ENCODE measurements at regions not wholly inside any gene's neighbourhood (a gene's known extent, or its start where the extent isn't known, plus 50 kb on each side); places are given as distances from the start of the nearest gene placed in this dataset.

- H4K20me1 ChIP-seq (ENCODE audit: control insufficient read depth, extremely low read depth, insufficient read depth, low read length), result no peaks in the 10 kb centered on the region
- H3K4me3 ChIP-seq (replicated peaks in 1 of 4; ENCODE audit: control extremely low read depth in 1 of 4, insufficient read depth in 1 of 4, low read depth in 3 of 4, low read length in 4 of 4), result no peak overlapping the region
- H2AFZ ChIP-seq (ENCODE audit: low read length), result no peak overlapping the region
- H3K9me3 ChIP-seq (ENCODE audit: control insufficient read depth, insufficient read depth, low read depth, low read length), result no peaks in the 10 kb centered on the region
- no peak overlapping the region for H3K9ac ChIP-seq (ENCODE audit: insufficient read depth, low read length)
- no peak overlapping the region for H3K4me2 ChIP-seq (ENCODE audit: extremely low read depth, insufficient read depth, low read length)
- no peaks in the 10 kb centered on the region for H3K36me3 ChIP-seq (ENCODE audit: control insufficient read depth, insufficient read depth, low read length)
- no peaks in the 10 kb centered on the region for H3K79me2 ChIP-seq (ENCODE audit: control insufficient read depth, insufficient read depth, low read length)
- H3K4me1 ChIP-seq (ENCODE audit: control insufficient read depth, extremely low read depth, insufficient read depth, low read length), result peaks cover 2% of the 10 kb centered on the region
- TF ChIP-seq EZH2 (IDR thresholded peaks at IDR 0.05; ENCODE audit: low read length, missing control alignments), result no peak
- TF ChIP-seq, protein P1, sequence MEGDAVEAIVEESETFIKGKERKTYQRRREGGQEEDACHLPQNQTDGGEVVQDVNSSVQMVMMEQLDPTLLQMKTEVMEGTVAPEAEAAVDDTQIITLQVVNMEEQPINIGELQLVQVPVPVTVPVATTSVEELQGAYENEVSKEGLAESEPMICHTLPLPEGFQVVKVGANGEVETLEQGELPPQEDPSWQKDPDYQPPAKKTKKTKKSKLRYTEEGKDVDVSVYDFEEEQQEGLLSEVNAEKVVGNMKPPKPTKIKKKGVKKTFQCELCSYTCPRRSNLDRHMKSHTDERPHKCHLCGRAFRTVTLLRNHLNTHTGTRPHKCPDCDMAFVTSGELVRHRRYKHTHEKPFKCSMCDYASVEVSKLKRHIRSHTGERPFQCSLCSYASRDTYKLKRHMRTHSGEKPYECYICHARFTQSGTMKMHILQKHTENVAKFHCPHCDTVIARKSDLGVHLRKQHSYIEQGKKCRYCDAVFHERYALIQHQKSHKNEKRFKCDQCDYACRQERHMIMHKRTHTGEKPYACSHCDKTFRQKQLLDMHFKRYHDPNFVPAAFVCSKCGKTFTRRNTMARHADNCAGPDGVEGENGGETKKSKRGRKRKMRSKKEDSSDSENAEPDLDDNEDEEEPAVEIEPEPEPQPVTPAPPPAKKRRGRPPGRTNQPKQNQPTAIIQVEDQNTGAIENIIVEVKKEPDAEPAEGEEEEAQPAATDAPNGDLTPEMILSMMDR (conservative IDR thresholded peaks at IDR 0.05 in 1 of 2, IDR thresholded peaks at IDR 0.05 in 1 of 2; ENCODE audit: low read depth in 1 of 2, low read length in 2 of 2), result peak; percentile 58 to 76
- peak; percentile 27 to 52 for DNase-seq (ENCODE audit: low read depth in 2 of 2)
- H3K27ac ChIP-seq (ENCODE audit: insufficient read depth, low read length), result no peak overlapping the region
- H3K27me3 ChIP-seq (ENCODE audit: control insufficient read depth, insufficient read depth, low read length), result no peaks in the 10 kb centered on the region
These were observed 162.5 kb upstream of the CHRNA7 start for GRCh38 chr15:31867536-31868442.

DNA sequence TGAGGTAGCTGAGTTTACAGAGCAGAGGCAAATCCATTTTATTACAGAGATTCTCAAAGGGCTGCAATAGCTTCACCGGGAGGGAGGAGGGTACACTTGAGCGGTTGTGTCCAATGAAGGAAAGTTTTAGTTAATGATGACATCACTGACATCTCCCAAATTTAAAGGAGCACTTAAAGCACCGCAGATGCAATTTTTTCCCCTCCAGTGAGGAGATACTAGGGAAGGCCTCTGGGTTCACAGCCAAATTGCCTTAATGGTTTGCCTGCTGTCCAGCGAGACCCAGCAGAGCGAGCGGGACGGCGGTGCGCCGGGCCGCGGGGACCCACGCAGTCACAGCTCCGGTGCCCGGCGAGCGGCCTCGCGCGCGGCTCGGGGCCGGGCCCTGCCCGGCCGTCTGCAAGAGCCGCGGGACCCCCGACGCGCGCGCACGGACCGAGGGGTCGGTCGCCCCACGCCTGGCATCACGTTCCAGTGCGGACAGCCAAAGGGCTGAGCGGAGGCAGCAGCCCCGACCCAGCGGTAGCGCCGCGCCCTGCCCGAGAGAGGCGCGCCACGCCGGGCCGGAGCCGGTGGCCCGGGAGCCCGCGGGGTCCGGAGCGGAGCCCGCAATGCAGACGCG, 160.5 kb upstream of the CHRNA7 start:
- no peak overlapping the region for H3K27ac ChIP-seq (ENCODE audit: insufficient read depth, low read length)
- no peaks in the 10 kb centered on the region for H3K27me3 ChIP-seq (ENCODE audit: control insufficient read depth, insufficient read depth, low read length)
- no peak overlapping the region for H3K9ac ChIP-seq (ENCODE audit: insufficient read depth, low read length)
- no peaks in the 10 kb centered on the region for H3K36me3 ChIP-seq (ENCODE audit: control insufficient read depth, insufficient read depth, low read length)
- no peaks in the 10 kb centered on the region for H3K79me2 ChIP-seq (ENCODE audit: control insufficient read depth, insufficient read depth, low read length)
- H3K4me3 ChIP-seq (replicated peaks in 1 of 4; ENCODE audit: control extremely low read depth in 1 of 4, insufficient read depth in 1 of 4, low read depth in 3 of 4, low read length in 4 of 4), result peak overlapping the region in 3 of 4 experiments; percentile 5 to 47 (median 43)
- peak in 1 of 2 donors; percentile 10 for DNase-seq (ENCODE audit: low read depth in 2 of 2)
- H4K20me1 ChIP-seq (ENCODE audit: control insufficient read depth, extremely low read depth, insufficient read depth, low read length), result no peaks in the 10 kb centered on the region
- peak overlapping the region; percentile 61 for H3K4me2 ChIP-seq (ENCODE audit: extremely low read depth, insufficient read depth, low read length)
- TF ChIP-seq EZH2 (IDR thresholded peaks at IDR 0.05; ENCODE audit: low read length, missing control alignments), result peak; percentile 50
- TF ChIP-seq, protein P1 (conservative IDR thresholded peaks at IDR 0.05 in 1 of 2, IDR thresholded peaks at IDR 0.05 in 1 of 2; ENCODE audit: low read depth in 1 of 2, low read length in 2 of 2), result no peak
- no peaks in the 10 kb centered on the region for H3K9me3 ChIP-seq (ENCODE audit: control insufficient read depth, insufficient read depth, low read depth, low read length)
- peaks cover 2% of the 10 kb centered on the region for H3K4me1 ChIP-seq (ENCODE audit: control insufficient read depth, extremely low read depth, insufficient read depth, low read length)
- H2AFZ ChIP-seq (ENCODE audit: low read length), result no peak overlapping the region

DNA sequence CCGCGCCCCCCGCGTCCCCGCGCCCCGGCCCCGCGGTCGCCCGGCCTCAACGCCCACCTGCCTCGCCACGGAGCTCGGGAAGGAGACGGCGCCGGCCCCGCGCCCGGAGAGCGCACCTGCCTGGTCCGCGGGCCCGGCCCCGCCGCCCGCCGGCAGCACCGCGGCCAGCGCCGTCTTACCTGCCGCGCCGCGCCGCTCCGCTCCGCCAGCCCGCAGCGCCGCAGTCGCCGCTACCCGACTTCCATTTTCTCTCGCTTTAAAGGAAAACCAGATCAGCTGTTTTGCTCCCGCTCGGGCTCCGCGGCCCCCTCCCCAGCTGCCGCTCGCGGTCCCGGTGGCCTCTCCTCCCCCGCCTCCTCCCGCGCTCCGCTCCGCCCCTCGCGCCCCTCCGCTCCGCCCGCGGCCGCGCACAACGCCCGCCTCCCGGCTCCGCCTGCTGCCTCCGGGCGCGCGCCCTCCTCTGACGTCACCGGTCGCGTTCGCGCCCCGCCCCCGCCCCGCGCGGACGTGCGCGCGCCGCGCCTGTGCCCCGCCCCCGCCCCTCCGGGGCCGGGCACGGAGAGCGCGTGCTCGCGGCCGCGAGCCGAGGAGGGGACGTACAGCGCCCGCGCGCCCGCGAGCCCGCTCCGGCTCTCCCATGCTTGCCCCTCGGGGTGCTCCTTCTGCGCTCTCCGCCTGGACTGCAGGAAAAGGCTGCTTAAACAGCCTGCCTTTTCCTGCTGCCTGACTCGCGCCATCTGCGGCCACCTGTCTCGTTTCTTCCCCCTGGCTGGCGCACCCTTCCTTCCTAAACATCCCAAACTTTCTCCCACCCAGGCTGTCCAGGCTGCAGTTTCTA, 159.8 kb upstream of the CHRNA7 start, which contains the start of gene OTUD7A:
TSS of gene OTUD7A (minus strand) at position 346 of the 838 bp plus-strand sequence.
- no peaks in the 10 kb centered on the region for H3K9me3 ChIP-seq (ENCODE audit: control insufficient read depth, insufficient read depth, low read depth, low read length)
- H3K27me3 ChIP-seq (ENCODE audit: control insufficient read depth, insufficient read depth, low read length), result no peaks in the 10 kb centered on the region
- peak; percentile 68 to 71 for DNase-seq (ENCODE audit: low read depth in 2 of 2)
- peak within 1 kb of the TSS; percentile 78 for H2AFZ ChIP-seq (ENCODE audit: low read length)
- TF ChIP-seq, protein P1 (conservative IDR thresholded peaks at IDR 0.05 in 1 of 2, IDR thresholded peaks at IDR 0.05 in 1 of 2; ENCODE audit: low read depth in 1 of 2, low read length in 2 of 2), result no peak
- TF ChIP-seq EZH2 (IDR thresholded peaks at IDR 0.05; ENCODE audit: low read length, missing control alignments), result no peak
- peak within 1 kb of the TSS; percentile 88 for H3K4me2 ChIP-seq (ENCODE audit: extremely low read depth, insufficient read depth, low read length)
- H3K36me3 ChIP-seq (ENCODE audit: control insufficient read depth, insufficient read depth, low read length), result no peaks in the 10 kb centered on the region
- H3K27ac ChIP-seq (ENCODE audit: insufficient read depth, low read length), result no peak within 1 kb of the TSS
- peaks cover 2% of the 10 kb centered on the region for H3K4me1 ChIP-seq (ENCODE audit: control insufficient read depth, extremely low read depth, insufficient read depth, low read length)
- no peaks in the 10 kb centered on the region for H3K79me2 ChIP-seq (ENCODE audit: control insufficient read depth, insufficient read depth, low read length)
- no peaks in the 10 kb centered on the region for H4K20me1 ChIP-seq (ENCODE audit: control insufficient read depth, extremely low read depth, insufficient read depth, low read length)
- no peak within 1 kb of the TSS for H3K9ac ChIP-seq (ENCODE audit: insufficient read depth, low read length)
- peak within 1 kb of the TSS; percentile 44 to 58 (median 49) for H3K4me3 ChIP-seq (replicated peaks in 1 of 4; ENCODE audit: control extremely low read depth in 1 of 4, insufficient read depth in 1 of 4, low read depth in 3 of 4, low read length in 4 of 4)
